Activated naive CD8-positive, alpha-beta T cell (primary cell): ENCODE measurements at regions not wholly inside any gene's neighbourhood (a gene's known extent, or its start where the extent isn't known, plus 50 kb on each side); places are given as distances from the start of the nearest gene placed in this dataset.

Source experiments
- H3K27ac Mint-ChIP-seq: one replicate; pipeline ENCODE4 v1.8.0; 2021; ENCODE audit warnings: mixed read lengths
- H3K27me3 Mint-ChIP-seq: one replicate; pipeline ENCODE4 v1.8.0; 2021; ENCODE audit warnings: mixed read lengths
- H3K36me3 Mint-ChIP-seq: one replicate; pipeline ENCODE4 v1.8.0; 2021; ENCODE audit warnings: mixed read lengths
- H3K4me1 Mint-ChIP-seq: one replicate; pipeline ENCODE4 v1.8.0; 2021; ENCODE audit warnings: low read depth, mixed read lengths
- H3K4me3 Mint-ChIP-seq: one replicate; pipeline ENCODE4 v1.8.0; 2021; ENCODE audit warnings: mild to moderate bottlenecking, mixed read lengths
- H3K9me3 Mint-ChIP-seq: one replicate; pipeline ENCODE4 v1.8.0; 2021; ENCODE audit warnings: low read depth, mixed read lengths

DNA sequence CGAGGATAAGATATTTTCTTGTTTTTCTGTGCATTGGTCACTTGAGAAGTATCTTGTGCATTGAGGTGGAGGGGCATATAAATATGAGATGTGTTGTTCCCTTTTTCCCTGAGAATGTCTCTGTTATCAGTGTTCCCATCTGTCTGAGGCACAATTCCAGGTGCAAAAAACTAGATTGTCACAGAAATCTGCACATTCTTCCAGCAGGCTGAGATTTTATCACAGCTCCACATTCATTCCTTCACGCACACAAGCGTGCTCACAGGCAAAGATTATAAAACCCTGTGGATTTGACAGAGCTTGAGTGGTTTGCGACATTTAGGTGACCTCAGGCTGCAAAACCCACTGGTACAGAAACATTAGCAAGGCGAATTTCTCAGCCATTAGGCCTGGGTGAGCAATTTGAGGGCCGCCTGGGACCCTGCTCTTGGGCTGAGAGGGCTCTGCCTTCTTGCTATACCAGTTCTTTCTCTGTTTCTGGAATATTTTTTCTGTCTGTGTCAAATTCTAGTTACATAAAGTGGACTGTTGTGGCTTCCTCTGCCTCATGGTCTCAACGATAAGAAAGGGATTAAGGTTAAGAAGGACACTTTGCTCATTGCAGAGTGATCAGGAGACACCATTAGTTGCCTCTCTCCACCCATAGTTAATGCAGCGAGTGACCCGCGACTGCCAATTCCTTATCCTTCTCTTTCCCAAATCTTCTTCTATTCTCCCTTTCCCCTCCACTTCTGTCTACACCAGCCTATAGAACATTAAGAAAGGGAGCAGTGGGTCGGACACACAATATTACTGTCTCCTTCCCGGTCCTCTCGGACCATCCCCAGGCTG is 86.7 kb upstream of the C1QTNF7 start:
- Mint-ChIP-seq H3K27me3 (peaks cover 2% of the 10 kb centered on the region), H3K4me1 (no peaks in the 10 kb centered on the region), H3K27ac (no peak overlapping the region), H3K36me3 (no peaks in the 10 kb centered on the region), H3K9me3 (no peaks in the 10 kb centered on the region), H3K4me3 (no peak overlapping the region)

DNA sequence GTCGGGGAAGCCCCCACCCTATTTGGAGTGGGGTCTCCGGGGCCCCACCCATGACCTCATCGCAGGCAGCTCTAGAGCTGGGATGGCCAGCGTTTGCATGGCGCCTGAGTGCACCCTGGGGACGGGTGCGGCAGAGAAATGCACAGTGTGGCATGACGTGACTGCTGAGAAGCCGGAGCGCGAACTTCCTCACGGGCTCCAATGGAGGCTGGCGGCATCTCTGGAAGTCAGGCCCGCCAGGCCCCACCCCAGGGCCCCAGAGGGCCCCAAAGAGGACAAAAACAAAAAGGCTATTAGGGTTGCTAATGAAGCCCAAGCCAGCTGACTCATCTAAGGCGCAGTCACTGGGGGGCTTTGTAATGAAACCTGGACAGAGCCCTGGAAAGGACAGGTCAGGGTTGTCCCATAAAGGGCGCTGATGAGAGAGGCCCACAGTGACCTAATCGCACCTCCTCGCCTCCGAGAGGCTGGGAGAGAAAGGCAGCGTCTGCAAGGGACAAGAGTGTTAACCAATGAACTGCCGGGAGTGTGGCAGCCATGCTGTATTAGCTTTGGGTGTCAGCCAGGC is 86.0 kb upstream of the C1QTNF7 start:
- Mint-ChIP-seq H3K27ac (no peak overlapping the region), H3K36me3 (no peaks in the 10 kb centered on the region), H3K4me1 (no peaks in the 10 kb centered on the region), H3K27me3 (peaks cover 2% of the 10 kb centered on the region), H3K4me3 (no peak overlapping the region), H3K9me3 (no peaks in the 10 kb centered on the region)

DNA sequence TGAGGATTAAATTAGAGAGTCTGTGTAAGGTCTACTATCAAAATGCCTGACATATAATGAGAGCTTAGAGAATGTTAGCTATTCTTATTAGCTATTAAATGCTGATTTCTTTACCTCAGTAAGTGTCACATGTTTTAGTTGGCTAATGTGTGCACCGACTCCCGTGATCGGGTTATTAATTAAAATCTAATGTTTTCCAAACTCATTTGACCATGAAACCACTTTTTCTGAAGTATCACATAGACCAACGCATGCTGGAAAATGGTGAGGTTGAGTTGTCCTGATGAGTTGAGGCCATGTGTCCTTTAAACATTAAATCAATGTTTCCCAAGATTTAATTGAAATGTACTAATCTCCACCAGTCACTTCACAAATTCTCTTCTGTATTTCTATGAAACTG is 84.8 kb upstream of the C1QTNF7 start:
- Mint-ChIP-seq H3K27ac (no peak overlapping the region), H3K36me3 (no peaks in the 10 kb centered on the region), H3K4me3 (no peak overlapping the region), H3K27me3 (peaks cover 2% of the 10 kb centered on the region), H3K4me1 (no peaks in the 10 kb centered on the region), H3K9me3 (no peaks in the 10 kb centered on the region)

DNA sequence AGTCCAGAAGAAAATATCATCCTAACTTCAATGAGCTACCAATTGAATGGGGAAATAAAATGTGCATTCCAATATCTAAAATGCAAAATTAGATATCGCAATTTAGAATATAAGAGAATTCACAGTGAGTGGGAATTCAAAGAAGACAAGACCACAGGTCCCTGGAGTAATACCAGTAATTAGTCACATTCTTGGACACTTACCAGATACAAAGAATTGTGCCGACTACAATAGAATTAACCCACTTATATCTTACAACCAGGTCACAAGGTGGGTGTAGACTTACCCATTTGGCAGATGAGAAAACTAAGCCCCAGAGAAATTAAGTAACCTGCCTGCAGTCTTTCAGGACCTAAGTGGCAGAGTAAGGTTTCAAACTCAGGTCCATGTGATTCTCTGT is 84.3 kb upstream of the C1QTNF7 start:
- no peaks in the 10 kb centered on the region for H3K4me1 Mint-ChIP-seq
- H3K4me3 Mint-ChIP-seq = no peak overlapping the region
- H3K27ac Mint-ChIP-seq = no peak overlapping the region
- no peaks in the 10 kb centered on the region for H3K36me3 Mint-ChIP-seq
- no peaks in the 10 kb centered on the region for H3K9me3 Mint-ChIP-seq
- peaks cover 2% of the 10 kb centered on the region for H3K27me3 Mint-ChIP-seq

DNA sequence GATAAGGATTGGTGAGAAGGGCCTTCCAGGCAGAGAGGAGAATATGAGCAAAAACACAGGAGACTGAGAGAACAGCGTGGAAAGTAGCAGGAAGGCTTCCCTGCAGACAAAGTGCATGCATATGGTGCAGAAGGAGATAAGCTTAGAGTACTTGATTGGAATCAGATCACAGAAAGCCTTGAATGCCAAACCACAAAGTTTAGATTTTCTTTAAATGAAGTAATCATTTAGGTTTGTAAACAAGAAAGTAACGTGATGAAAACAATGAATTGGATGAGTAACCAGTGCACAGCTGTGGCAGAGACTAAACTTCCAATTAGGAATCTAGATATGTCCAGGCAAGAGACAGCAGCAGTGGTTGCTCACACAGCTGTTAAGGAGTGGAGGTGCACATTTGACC is 83.8 kb upstream of the C1QTNF7 start:
- no peaks in the 10 kb centered on the region for H3K4me1 Mint-ChIP-seq
- no peaks in the 10 kb centered on the region for H3K9me3 Mint-ChIP-seq
- H3K36me3 Mint-ChIP-seq = no peaks in the 10 kb centered on the region
- peaks cover 2% of the 10 kb centered on the region for H3K27me3 Mint-ChIP-seq
- no peak overlapping the region for H3K27ac Mint-ChIP-seq
- H3K4me3 Mint-ChIP-seq = no peak overlapping the region

DNA sequence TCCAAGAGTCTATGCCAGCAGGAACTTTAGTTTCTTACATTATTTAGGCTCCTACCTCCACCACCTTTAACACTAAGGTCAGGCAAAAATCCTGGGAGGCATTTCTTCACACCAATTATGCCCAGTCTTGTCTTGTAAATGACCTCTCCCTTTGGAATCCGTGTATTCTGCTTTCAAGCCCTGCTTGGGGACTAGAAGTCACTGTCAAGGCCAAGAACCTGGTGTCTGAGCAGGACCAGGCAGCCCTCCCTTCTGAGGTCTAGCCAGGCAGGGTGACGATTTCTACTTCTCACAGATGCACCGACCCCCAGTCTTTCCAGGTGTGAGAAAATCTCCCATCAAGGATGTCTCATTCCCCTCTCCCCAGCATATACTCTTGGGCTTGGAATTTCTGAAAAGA is 82.7 kb upstream of the C1QTNF7 start:
- H3K27ac Mint-ChIP-seq = no peak overlapping the region

DNA sequence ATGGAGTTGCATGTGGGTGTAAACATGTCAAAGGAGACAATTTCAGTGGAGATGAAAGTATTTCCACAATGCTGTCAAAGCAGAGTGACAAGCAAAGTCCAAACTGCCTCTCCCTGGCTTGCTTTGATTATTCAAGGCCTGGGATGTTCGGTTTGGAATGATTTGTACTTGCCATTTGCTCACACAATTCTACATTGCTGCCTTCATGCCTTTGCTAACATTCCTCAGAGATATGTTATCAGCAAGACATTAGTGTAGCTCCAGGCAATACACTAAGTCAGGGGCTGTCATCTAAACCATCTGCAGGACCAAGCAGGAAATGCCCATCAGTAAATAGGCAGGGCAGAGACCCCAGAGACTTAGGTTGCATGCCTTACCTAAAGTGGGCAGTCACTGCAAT is 79.6 kb upstream of the C1QTNF7 start:
- Mint-ChIP-seq H3K27me3 (no peaks in the 10 kb centered on the region), H3K36me3 (no peaks in the 10 kb centered on the region), H3K27ac (no peak overlapping the region), H3K9me3 (no peaks in the 10 kb centered on the region), H3K4me3 (no peak overlapping the region), H3K4me1 (peaks cover 7% of the 10 kb centered on the region)

More for the DNA sequence above, 82.7 kb upstream of the C1QTNF7 start:
- Mint-ChIP-seq H3K36me3 (no peaks in the 10 kb centered on the region), H3K27me3 (no peaks in the 10 kb centered on the region), H3K9me3 (no peaks in the 10 kb centered on the region), H3K4me1 (peaks cover 7% of the 10 kb centered on the region), H3K4me3 (no peak overlapping the region)

DNA sequence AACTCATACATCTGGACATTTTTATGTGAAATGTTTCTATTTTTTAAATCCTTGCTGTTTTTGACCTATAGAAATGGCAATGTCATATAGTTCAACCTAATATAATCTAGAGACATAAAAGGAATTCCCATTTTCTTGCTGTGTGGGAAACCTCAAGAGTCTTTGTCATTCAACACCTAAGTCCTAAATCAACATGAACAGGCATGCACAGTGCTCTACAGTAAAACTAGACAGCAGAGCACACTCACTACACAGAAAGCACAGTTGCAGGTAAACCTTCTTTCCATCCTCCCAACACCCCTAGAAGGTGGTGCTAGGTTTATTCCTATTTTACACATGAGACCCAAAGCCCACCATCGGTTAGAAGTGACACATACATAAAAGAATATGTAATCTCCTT is 79.1 kb upstream of the C1QTNF7 start:
- Mint-ChIP-seq H3K4me1 (peaks cover 7% of the 10 kb centered on the region), H3K4me3 (no peak overlapping the region), H3K36me3 (no peaks in the 10 kb centered on the region), H3K9me3 (no peaks in the 10 kb centered on the region), H3K27ac (no peak overlapping the region), H3K27me3 (no peaks in the 10 kb centered on the region)

DNA sequence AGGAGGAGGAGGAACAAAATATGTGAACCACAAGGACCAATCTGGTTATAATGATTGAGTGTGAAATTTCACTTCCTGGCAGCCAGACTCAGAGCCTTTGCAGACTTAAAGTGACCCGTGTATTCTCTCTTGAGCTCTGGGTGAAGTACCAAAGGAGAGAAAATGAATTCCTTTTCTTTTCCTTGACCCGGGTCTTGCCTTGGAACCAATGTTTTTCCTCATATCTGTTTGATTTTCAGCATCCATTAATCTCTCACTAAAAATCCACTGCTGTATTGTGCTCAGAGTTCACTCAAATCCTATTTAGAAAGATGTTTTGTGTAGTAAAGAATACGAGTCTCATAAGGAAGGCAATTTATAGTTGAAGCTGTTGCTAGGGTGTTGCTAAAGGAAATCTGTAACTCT is 78.3 kb upstream of the C1QTNF7 start:
- Mint-ChIP-seq H3K36me3 (no peaks in the 10 kb centered on the region), H3K27me3 (no peaks in the 10 kb centered on the region), H3K9me3 (no peaks in the 10 kb centered on the region), H3K27ac (no peak overlapping the region), H3K4me1 (peaks cover 7% of the 10 kb centered on the region), H3K4me3 (no peak overlapping the region)

DNA sequence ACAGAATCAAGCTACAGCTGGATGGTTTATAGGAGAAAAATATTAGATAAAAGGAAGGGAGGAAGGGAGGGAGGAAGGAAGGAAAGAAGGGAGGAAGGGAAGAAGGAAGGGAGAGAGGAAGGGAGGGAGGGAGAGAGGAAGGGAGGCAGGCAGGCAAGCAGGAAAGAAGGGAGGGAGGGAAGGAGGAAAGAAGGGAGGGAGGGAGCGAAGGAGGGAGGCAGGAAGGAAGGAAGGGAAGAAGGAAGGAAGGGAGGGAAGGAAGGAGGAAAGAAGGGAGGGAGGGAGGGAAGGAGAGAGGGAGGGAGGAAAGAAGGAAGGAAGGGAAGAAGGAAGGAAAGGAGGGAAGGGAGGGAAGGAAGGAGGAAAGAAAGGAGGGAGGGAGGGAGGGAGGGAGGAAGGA is 77.9 kb upstream of the C1QTNF7 start:
- Mint-ChIP-seq H3K9me3 (no peaks in the 10 kb centered on the region), H3K27me3 (no peaks in the 10 kb centered on the region), H3K27ac (no peak overlapping the region), H3K4me1 (peaks cover 7% of the 10 kb centered on the region), H3K36me3 (no peaks in the 10 kb centered on the region), H3K4me3 (no peak overlapping the region)

DNA sequence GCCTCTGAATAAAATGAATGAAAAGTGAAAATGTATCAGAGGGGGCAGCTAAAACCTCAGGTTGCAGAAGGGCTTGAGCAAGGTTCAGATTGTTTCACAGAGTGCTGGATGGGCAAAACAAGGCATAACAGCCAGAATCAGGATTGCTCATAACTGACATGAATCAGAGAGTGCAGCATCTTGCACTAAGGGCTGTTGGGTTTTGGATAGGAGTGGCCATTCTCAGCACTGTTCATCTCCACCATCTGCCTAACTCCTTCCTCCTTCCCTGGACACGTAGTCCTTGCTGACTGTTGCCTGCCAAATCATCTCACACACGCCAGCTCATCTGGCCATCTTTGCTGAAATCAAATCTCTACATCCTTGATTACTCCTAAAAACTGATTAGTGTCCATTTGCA is 75.3 kb upstream of the C1QTNF7 start:
- Mint-ChIP-seq H3K27ac (no peak overlapping the region), H3K36me3 (peaks cover 2% of the 10 kb centered on the region), H3K4me1 (peaks cover 7% of the 10 kb centered on the region), H3K4me3 (no peak overlapping the region), H3K9me3 (no peaks in the 10 kb centered on the region), H3K27me3 (no peaks in the 10 kb centered on the region)

DNA sequence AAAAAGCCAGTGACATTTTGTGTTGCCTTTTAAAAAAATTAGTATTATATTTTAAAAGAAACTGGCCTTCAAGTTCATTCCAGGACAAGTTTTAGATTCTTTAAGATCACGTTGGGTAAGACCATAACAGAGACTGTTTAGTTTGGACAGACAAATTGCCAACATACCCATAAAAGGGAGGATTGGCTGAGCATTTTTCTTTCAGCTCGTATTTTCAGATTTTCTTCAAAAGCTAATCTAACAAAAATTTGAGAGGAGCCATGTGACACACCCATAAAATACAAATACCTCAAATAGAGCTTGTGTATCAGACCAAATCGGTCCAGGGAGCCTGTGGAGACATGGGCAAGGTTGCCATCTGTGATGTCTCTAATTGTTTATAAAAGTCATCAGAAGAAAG is 74.6 kb upstream of the C1QTNF7 start:
- H3K27ac Mint-ChIP-seq = no peak overlapping the region
- H3K36me3 Mint-ChIP-seq = peaks cover 2% of the 10 kb centered on the region
- H3K27me3 Mint-ChIP-seq = no peaks in the 10 kb centered on the region
- peaks cover 7% of the 10 kb centered on the region for H3K4me1 Mint-ChIP-seq
- no peak overlapping the region for H3K4me3 Mint-ChIP-seq
- no peaks in the 10 kb centered on the region for H3K9me3 Mint-ChIP-seq

DNA sequence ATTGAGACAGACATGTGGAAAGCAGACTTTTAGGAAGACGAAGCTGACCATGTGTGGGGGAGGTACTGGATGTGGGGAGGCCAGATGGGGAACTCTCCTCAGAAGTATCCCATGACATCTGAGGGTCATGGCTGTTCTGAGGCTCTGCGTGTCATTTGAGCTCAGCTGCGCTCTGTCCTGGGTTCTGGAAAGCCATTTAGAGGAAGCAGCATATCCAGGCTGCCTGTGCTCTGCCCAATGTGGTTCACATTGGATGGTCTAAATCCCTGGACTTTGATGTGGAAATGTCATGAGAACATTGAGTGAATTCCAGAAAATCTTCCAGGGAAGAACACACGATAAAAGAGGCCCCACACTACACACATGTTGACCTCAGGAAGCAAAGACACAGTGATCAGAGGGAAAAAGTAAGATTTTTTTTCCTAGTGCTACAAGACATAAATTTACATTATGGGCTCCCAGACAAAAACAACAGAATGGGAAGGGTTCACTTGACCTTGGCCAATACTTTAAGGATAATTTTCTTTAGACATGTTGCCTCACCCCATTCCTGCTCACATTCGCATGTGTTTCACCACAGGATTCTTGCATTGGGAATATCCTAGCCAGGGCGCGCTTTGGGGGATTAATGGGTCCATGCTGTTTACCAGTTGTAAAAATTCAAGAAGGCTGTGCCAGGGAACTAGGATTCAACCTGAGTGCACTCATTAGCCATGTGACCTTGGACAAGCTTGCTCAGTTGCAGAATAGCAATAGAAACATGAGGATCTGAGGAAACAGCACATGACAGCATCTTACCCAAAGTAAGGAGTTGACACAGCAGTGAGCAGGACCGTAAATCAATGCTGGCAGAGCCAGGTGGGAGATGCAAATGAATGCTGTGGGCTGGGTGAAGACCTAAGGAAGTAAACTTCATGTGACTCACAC is 73.2 kb upstream of the C1QTNF7 start:
- no peaks in the 10 kb centered on the region for H3K27me3 Mint-ChIP-seq
- H3K4me1 Mint-ChIP-seq = peaks cover under 1% of the 10 kb centered on the region

DNA sequence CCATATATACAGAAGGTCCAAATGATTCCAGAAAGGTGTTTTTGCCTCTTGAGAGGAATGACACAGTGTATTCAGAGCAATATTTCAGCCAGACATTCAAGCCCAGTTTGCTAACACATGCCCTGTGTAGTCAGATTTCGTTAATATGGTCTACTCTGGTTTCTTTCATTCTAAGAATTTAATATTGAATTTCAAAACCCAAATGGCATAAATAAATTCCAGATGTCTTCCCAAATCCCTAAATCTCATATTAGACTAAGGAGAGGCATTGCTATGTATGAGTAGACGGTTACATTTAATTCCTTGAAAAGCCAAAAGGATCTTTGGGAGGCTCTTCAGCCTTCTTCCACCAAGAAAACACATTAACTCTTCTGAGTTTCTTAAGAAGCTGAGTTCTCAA is 66.3 kb upstream of the C1QTNF7 start:
- Mint-ChIP-seq H3K36me3 (peaks cover 2% of the 10 kb centered on the region), H3K9me3 (no peaks in the 10 kb centered on the region), H3K4me1 (peaks cover 1% of the 10 kb centered on the region), H3K27ac (no peak overlapping the region), H3K27me3 (no peaks in the 10 kb centered on the region), H3K4me3 (no peak overlapping the region)

More for the DNA sequence above, 73.2 kb upstream of the C1QTNF7 start:
- H3K9me3 Mint-ChIP-seq = no peaks in the 10 kb centered on the region
- no peak overlapping the region for H3K27ac Mint-ChIP-seq
- H3K4me3 Mint-ChIP-seq = no peak overlapping the region
- H3K36me3 Mint-ChIP-seq = peaks cover 2% of the 10 kb centered on the region

DNA sequence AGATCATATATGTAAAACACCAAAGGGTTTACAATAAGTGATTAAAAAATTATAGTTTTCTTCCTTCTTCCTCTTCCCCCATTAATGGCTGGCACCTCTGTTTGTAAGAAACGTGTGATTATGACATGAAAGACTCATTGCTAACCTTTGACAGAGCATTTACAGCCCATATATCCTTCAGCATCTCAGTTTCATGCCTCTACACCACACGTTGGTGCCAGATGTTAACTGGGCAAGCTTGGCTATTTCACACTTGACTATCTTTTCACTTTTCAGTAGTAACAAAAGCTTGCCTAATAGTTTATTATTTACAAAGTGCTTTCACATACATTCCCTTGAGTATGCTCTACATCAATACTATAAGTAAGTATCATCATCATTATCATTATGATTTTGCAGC is 65.3 kb upstream of the C1QTNF7 start:
- H3K4me1 Mint-ChIP-seq = peaks cover 4% of the 10 kb centered on the region
- no peak overlapping the region for H3K27ac Mint-ChIP-seq

More for the DNA sequence above, 65.3 kb upstream of the C1QTNF7 start:
- H3K4me3 Mint-ChIP-seq = no peak overlapping the region
- H3K9me3 Mint-ChIP-seq = no peaks in the 10 kb centered on the region
- H3K27me3 Mint-ChIP-seq = no peaks in the 10 kb centered on the region
- no peaks in the 10 kb centered on the region for H3K36me3 Mint-ChIP-seq
